Spleen (tissue), 11 donors: ENCODE measurements at regions not wholly inside any gene's neighbourhood (a gene's known extent, or its start where the extent isn't known, plus 50 kb on each side); places are given as distances from the start of the nearest gene placed in this dataset.

Experiments used
- DNase-seq: peaks from one replicate; pipeline ENCODE4 v3.0.0-alpha.2; 2020
- H3K27ac ChIP-seq, 8 donors: fragments of 200-600 bp; sonication (generic) in 7 of 8; 1 replicate in 4 of 8; 2 replicates in 4 of 8; pipeline versions ENCODE4 v1.5.0 to v1.8.0; 2016 to 2021; ENCODE audit warnings: inconsistent platforms in 4 of 8, mild to moderate bottlenecking in 4 of 8, moderate library complexity in 1 of 8
- H3K27me3 ChIP-seq, 7 donors: fragments of 200-600 bp; sonication (generic) in 6 of 7; replicated peaks in 1 of 7; 1 replicate in 4 of 7; 2 replicates in 3 of 7; pipeline versions ENCODE4 v1.5.0 to v1.8.0; 2016 to 2021; ENCODE audit warnings: inconsistent platforms in 3 of 7, mild to moderate bottlenecking in 1 of 7
- H3K36me3 ChIP-seq, 6 donors: fragments of 200-600 bp; sonication (generic) in 5 of 6; 1 replicate in 4 of 6; 2 replicates in 2 of 6; pipeline versions ENCODE4 v1.5.0 to v1.8.0; 2016 to 2021; ENCODE audit warnings: inconsistent platforms in 2 of 6
- H3K4me1 ChIP-seq, 6 donors: fragments of 200-600 bp; sonication (generic) in 5 of 6; 1 replicate in 3 of 6; 2 replicates in 3 of 6; pipeline versions ENCODE4 v1.5.0 to v1.8.0; 2016 to 2021; ENCODE audit warnings: inconsistent platforms in 3 of 6
- H3K4me3 ChIP-seq, 8 donors: fragments of 200-600 bp; sonication (generic) in 7 of 8; 1 replicate in 4 of 8; 2 replicates in 4 of 8; pipeline versions ENCODE4 v1.5.0 to v1.8.0; 2016 to 2021; ENCODE audit warnings: inconsistent platforms in 4 of 8, mild to moderate bottlenecking in 4 of 8, moderate library complexity in 2 of 8
- H3K9me3 ChIP-seq, 8 donors: fragments of 200-600 bp; sonication (generic) in 7 of 8; 1 replicate in 4 of 8; 2 replicates in 4 of 8; pipeline versions ENCODE4 v1.5.0 to v1.8.0; 2016 to 2021; ENCODE audit warnings: inconsistent platforms in 4 of 8
- POLR2A ChIP-seq, 3 donors: fragments of 450-650 bp; IDR thresholded peaks; one replicate each; pipeline ENCODE4 v1.5.1; 2017; ENCODE audit warnings: antibody characterized with exemption in 3 of 3, mild to moderate bottlenecking in 1 of 3
- POLR2AphosphoS5 ChIP-seq, 3 donors: sonication (generic); formaldehyde crosslinking; IDR thresholded peaks; one replicate each; pipeline ENCODE4 v1.5.1; 2017; ENCODE audit warnings: antibody characterized with exemption in 3 of 3
- WGBS, 5 donors: extraction: QIAGEN DNeasy Blood & Tissue Kit in 3 of 5; methylation state at CpG; one replicate each; pipeline versions ENCODE4 v1.1.5 to v1.1.7; 2013 to 2018; 5-methylcytosine and 5-hydroxymethylcytosine counted together
- intact Hi-C: fragments of 100-400 bp; cut with DNase I; formaldehyde crosslinking; loops from one replicate; pipeline ENCODE4 v1.15.0; 2023; ENCODE audit warnings: low total_unique reads
- TF ChIP-seq, protein P1 (sequence below), 11 experiments: fragments of 200-600 bp in 7 of 11; fragments of 450-650 bp in 4 of 11; sonication (generic) in 4 of 11; IDR thresholded peaks in 8 of 11; conservative IDR thresholded peaks in 3 of 11; 1 replicate in 7 of 11; 2 replicates in 4 of 11; pipeline versions ENCODE4 v1.4.0 to v1.8.0; 2016 to 2021; ENCODE audit warnings: antibody characterized with exemption in 11 of 11, inconsistent platforms in 4 of 11, mild to moderate bottlenecking in 1 of 11
- donor health status: healthy with polysubstance abuse.
- donor health status: DM: no; HTN: no; CAD: no; lungs with moderate emphysema.
- donor health status: DM: no; HTN: no; CAD: no.
- donor health status: Bipolar disorder and iron deficiency.
- donor health status: healthy.
- donor health status: DM: no; HTN: no; CAD: no.
- donor health status: DM: yes; HTN: yes; CAD: no.

GRCh38 chr5:158414333-158414762 lies 555.4 kb upstream of the CLINT1 start:
- peaks cover 0 to 23% (median 5%) of the 10 kb centered on the region in 6 donors for H3K4me1 ChIP-seq
- no peaks in the 10 kb centered on the region for H3K36me3 ChIP-seq
- TF ChIP-seq, protein P1, sequence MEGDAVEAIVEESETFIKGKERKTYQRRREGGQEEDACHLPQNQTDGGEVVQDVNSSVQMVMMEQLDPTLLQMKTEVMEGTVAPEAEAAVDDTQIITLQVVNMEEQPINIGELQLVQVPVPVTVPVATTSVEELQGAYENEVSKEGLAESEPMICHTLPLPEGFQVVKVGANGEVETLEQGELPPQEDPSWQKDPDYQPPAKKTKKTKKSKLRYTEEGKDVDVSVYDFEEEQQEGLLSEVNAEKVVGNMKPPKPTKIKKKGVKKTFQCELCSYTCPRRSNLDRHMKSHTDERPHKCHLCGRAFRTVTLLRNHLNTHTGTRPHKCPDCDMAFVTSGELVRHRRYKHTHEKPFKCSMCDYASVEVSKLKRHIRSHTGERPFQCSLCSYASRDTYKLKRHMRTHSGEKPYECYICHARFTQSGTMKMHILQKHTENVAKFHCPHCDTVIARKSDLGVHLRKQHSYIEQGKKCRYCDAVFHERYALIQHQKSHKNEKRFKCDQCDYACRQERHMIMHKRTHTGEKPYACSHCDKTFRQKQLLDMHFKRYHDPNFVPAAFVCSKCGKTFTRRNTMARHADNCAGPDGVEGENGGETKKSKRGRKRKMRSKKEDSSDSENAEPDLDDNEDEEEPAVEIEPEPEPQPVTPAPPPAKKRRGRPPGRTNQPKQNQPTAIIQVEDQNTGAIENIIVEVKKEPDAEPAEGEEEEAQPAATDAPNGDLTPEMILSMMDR (IDR thresholded peaks at IDR 0.05 in 8 of 11, conservative IDR thresholded peaks at IDR 0.05 in 3 of 11), result no peak
- TF ChIP-seq POLR2AphosphoS5 (IDR thresholded peaks at IDR 0.05) (no peak), POLR2A (IDR thresholded peaks at IDR 0.05) (no peak)
- H3K9me3 ChIP-seq, result no peaks in the 10 kb centered on the region
- WGBS, 5 donors, result 74 to 90% (median 84%) methylated on average over 3 of the region's 3 CpGs
- no peak overlapping the region for H3K4me3 ChIP-seq
- no peak overlapping the region for H3K27ac ChIP-seq
- intact Hi-C loops, result no loop called here
- no peaks in the 10 kb centered on the region for H3K27me3 ChIP-seq
- DNase-seq, result no peak

GRCh38 chr5:158413122-158413680 lies 554.3 kb upstream of the CLINT1 start:
- Histone ChIP-seq H3K4me3 (no peak overlapping the region), H3K9me3 (no peaks in the 10 kb centered on the region), H3K27me3 (no peaks in the 10 kb centered on the region), H3K4me1 (peaks cover 0 to 27% (median 5%) of the 10 kb centered on the region in 6 donors), H3K36me3 (no peaks in the 10 kb centered on the region), H3K27ac (peak overlapping the region in 3 of 8 donors; percentile 34 to 43 (median 36))
- TF ChIP-seq POLR2A (IDR thresholded peaks at IDR 0.05) (no peak), POLR2AphosphoS5 (IDR thresholded peaks at IDR 0.05) (no peak)
- TF ChIP-seq, protein P1 (IDR thresholded peaks at IDR 0.05 in 8 of 11, conservative IDR thresholded peaks at IDR 0.05 in 3 of 11), result no peak
- no peak for DNase-seq
- intact Hi-C loops, result no loop called here
- WGBS, 5 donors, result 40 to 62% (median 52%) methylated on average over 4 of the region's 4 CpGs

DNA sequence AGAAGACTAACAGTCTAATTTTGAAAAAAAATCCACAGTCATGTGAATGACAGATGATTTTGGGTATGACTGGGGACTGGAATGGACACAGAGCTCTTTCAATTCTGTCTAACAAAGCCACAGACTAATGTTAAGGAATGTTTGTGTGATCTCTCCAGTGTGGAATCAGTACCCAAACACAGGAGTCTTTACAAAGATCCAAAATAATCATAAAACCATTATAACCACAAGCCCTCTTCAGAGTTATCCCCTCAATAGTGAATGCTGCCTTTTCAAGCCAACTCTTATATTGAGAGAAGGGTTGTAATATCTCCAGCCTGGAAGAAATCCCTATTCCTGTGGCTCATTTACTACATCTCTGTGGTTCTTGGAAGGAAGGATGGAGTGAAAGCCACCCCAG lies 552.0 kb upstream of the CLINT1 start:
- Histone ChIP-seq H3K4me1 (peaks cover 0 to 36% (median 5%) of the 10 kb centered on the region in 6 donors), H3K4me3 (no peak overlapping the region), H3K27me3 (no peaks in the 10 kb centered on the region), H3K36me3 (no peaks in the 10 kb centered on the region), H3K27ac (no peak overlapping the region), H3K9me3 (no peaks in the 10 kb centered on the region)
- TF ChIP-seq POLR2AphosphoS5 (IDR thresholded peaks at IDR 0.05), result no peak
- TF ChIP-seq, protein P1 (IDR thresholded peaks at IDR 0.05 in 8 of 11, conservative IDR thresholded peaks at IDR 0.05 in 3 of 11), result no peak
- no peak for TF ChIP-seq POLR2A (IDR thresholded peaks at IDR 0.05)
- intact Hi-C loops, result no loop called here
- no peak for DNase-seq

DNA sequence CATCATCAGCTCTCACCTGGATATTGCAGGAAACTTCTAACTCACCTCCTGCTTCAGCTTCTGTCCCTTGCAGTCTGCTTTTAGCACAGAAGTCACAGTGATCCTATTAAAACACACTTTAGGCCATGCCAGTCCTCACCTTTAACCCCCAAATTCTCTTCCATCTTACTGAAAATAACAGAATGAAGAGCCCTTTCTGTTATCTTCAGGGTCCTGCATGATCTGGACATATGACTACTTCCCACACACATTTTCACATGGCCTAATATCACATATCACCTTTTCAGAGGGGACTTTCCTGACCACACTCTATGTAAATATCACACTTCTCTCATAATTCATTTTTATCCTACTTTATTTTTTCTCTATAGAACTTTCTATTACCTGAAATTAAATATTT lies 550.6 kb upstream of the CLINT1 start:
- intact Hi-C loops, result no loop called here
- H3K27ac ChIP-seq, result no peak overlapping the region

More for the DNA sequence above, 550.6 kb upstream of the CLINT1 start:
- no peaks in the 10 kb centered on the region for H3K36me3 ChIP-seq
- DNase-seq, result no peak
- H3K4me1 ChIP-seq, result peaks cover 0 to 36% (median 5%) of the 10 kb centered on the region in 6 donors
- no peaks in the 10 kb centered on the region for H3K27me3 ChIP-seq
- H3K4me3 ChIP-seq, result no peak overlapping the region
- TF ChIP-seq POLR2AphosphoS5 (IDR thresholded peaks at IDR 0.05) (no peak), POLR2A (IDR thresholded peaks at IDR 0.05) (no peak)
- TF ChIP-seq, protein P1 (IDR thresholded peaks at IDR 0.05 in 8 of 11, conservative IDR thresholded peaks at IDR 0.05 in 3 of 11), result no peak
- H3K9me3 ChIP-seq, result peaks cover 0 to 8% (median under 1%) of the 10 kb centered on the region in 8 donors
